Psoas muscle (tissue), 7 donors: ENCODE measurements at regions not wholly inside any gene's neighbourhood (a gene's known extent, or its start where the extent isn't known, plus 50 kb on each side); places are given as distances from the start of the nearest gene placed in this dataset.

Experiments
- ATAC-seq, 4 donors: fragments of 200-7000 bp; cut with Tn5 transposase; one replicate each; pipeline ENCODE4 v1.9.1; 2020; ENCODE audit warnings: moderate library complexity in 3 of 4, mild to moderate bottlenecking in 2 of 4
- DNase-seq, 2 donors: peaks; one replicate each; pipeline ENCODE4 v3.0.0-alpha.2; 2020
- H3K27ac ChIP-seq: fragments of 200-600 bp; one replicate; pipeline ENCODE4 v1.8.0; 2022
- H3K27me3 ChIP-seq, 3 donors: fragments of 200-600 bp in 1 of 3; one replicate each; pipeline versions ENCODE4 v1.6.1 to v1.8.0; 2013 to 2022; ENCODE audit warnings: low read length in 2 of 3, mild to moderate bottlenecking in 2 of 3, moderate library complexity in 1 of 3; ENCODE audit not compliant: insufficient read depth in 3 of 3
- H3K36me3 ChIP-seq, 2 donors: fragments of 200-600 bp in 1 of 2; one replicate each; pipeline versions ENCODE4 v1.6.1 to v1.8.0; 2013 to 2022; ENCODE audit warnings: low read depth in 1 of 2, mild to moderate bottlenecking in 1 of 2, moderate library complexity in 1 of 2; ENCODE audit not compliant: insufficient read depth in 1 of 2
- H3K4me1 ChIP-seq: fragments of 200-600 bp; one replicate; pipeline ENCODE4 v1.8.0; 2022
- H3K4me3 ChIP-seq: fragments of 200-600 bp; one replicate; pipeline ENCODE4 v1.8.0; 2022; ENCODE audit warnings: mild to moderate bottlenecking
- H3K9me3 ChIP-seq: fragments of 200-600 bp; one replicate; pipeline ENCODE4 v1.8.0; 2022
- CTCF ChIP-seq: fragments of 200-600 bp; IDR thresholded peaks from one replicate; pipeline ENCODE4 v1.8.0; 2022; ENCODE audit warnings: antibody characterized with exemption
- WGBS, 3 donors: extraction: QIAGEN DNeasy Blood & Tissue Kit; methylation state at CpG; one replicate each; pipeline versions ENCODE4 v1.1.6 to v1.1.7; 2013; 5-methylcytosine and 5-hydroxymethylcytosine counted together
- intact Hi-C, 2 donors: fragments of 100-400 bp; cut with DNase I; formaldehyde crosslinking; loops; one replicate each; pipeline versions ENCODE4 v1.11.0 to v1.14.2; 2022
- donor health status: healthy with polysubstance abuse.
- donor health status: DM: no; HTN: no; CAD: no; lungs with moderate emphysema.
- donor health status: Bipolar disorder and iron deficiency.
- donor health status: healthy.
- donor health status: DM: yes; HTN: yes; CAD: no.
- donor health status: DM: no; HTN: no; CAD: no.
- donor health status: DM: yes; HTN: yes; CAD: no.

DNA sequence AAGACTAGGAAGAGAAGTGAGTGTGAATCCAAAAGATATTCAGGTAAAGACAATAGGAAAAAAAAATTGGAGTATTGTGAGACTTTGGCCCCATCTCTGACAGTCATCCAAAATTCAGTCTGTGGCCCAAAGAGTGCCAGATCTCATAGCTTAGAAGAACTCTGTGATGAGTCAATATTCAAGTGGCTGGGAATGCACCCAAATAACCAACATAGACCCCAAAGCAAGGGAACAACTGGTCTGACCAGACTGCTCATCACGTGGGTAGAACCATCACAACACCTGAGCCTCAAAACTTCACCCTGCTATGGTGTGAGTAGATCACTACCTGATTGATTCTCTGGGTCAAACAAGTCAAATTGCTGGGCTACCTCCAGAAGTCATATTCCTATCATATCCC is 51.1 kb upstream of the TRDN start:
- 60 to 76% (median 63%) methylated on average over 1 of the region's 1 CpG for WGBS, 3 donors
- TF ChIP-seq CTCF: no peak
- Histone ChIP-seq H3K4me1 (no peaks in the 10 kb centered on the region), H3K4me3 (no peak overlapping the region), H3K9me3 (no peaks in the 10 kb centered on the region), H3K36me3 (no peaks in the 10 kb centered on the region), H3K27ac (no peak overlapping the region), H3K27me3 (no peaks in the 10 kb centered on the region)
- intact Hi-C loops: no loop called here
- DNase-seq (no peak), ATAC-seq (no peak)
